HFFc6 (cell line): ENCODE measurements at regions not wholly inside any gene's neighbourhood (a gene's known extent, or its start where the extent isn't known, plus 50 kb on each side); places are given as distances from the start of the nearest gene placed in this dataset.

Experiments used
- DNase-seq: peaks from one replicate; pipeline ENCODE4 v3.0.0-alpha.2; 2018
- H3K27ac Mint-ChIP-seq: 2 replicates; pipeline ENCODE4 v1.8.0; 2020; ENCODE audit warnings: mild to moderate bottlenecking, mixed read lengths
- H3K27me3 Mint-ChIP-seq: 2 replicates; pipeline ENCODE4 v1.8.0; 2021; ENCODE audit warnings: mild to moderate bottlenecking, moderate library complexity, mixed read lengths; ENCODE audit not compliant: insufficient read depth
- H3K36me3 Mint-ChIP-seq: 2 replicates; pipeline ENCODE4 v1.8.0; 2021; ENCODE audit warnings: low read depth, mixed read lengths
- H3K4me1 Mint-ChIP-seq: 2 replicates; pipeline ENCODE4 v1.8.0; 2020; ENCODE audit warnings: low read depth, mixed read lengths
- H3K4me3 Mint-ChIP-seq: 2 replicates; pipeline ENCODE4 v1.8.0; 2020; ENCODE audit warnings: mild to moderate bottlenecking, moderate library complexity, mixed read lengths
- H3K9me3 Mint-ChIP-seq: 2 replicates; pipeline ENCODE4 v1.8.0; 2020; ENCODE audit warnings: mild to moderate bottlenecking, mixed read lengths
- TF ChIP-seq, protein P1 (sequence below): fragments of 200-600 bp; sonication (generic); IDR thresholded peaks from 2 replicates; pipeline ENCODE4 v1.5.0; 2021; ENCODE audit warnings: antibody characterized with exemption, mild to moderate bottlenecking

- Mint-ChIP-seq H3K4me1 (peaks cover 25% of the 10 kb centered on the region), H3K36me3 (no peaks in the 10 kb centered on the region), H3K9me3 (no peaks in the 10 kb centered on the region), H3K27me3 (peaks cover 1% of the 10 kb centered on the region; the same call in 1 of the 2 replicates), H3K27ac (no peak overlapping the region), H3K4me3 (no peak overlapping the region)
- TF ChIP-seq, protein P1, sequence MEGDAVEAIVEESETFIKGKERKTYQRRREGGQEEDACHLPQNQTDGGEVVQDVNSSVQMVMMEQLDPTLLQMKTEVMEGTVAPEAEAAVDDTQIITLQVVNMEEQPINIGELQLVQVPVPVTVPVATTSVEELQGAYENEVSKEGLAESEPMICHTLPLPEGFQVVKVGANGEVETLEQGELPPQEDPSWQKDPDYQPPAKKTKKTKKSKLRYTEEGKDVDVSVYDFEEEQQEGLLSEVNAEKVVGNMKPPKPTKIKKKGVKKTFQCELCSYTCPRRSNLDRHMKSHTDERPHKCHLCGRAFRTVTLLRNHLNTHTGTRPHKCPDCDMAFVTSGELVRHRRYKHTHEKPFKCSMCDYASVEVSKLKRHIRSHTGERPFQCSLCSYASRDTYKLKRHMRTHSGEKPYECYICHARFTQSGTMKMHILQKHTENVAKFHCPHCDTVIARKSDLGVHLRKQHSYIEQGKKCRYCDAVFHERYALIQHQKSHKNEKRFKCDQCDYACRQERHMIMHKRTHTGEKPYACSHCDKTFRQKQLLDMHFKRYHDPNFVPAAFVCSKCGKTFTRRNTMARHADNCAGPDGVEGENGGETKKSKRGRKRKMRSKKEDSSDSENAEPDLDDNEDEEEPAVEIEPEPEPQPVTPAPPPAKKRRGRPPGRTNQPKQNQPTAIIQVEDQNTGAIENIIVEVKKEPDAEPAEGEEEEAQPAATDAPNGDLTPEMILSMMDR, result no peak
- peak; percentile 30 for DNase-seq
Measured at GRCh38 chr2:220445429-220446105, 818.1 kb downstream of the SLC4A3 start.

GRCh38 chr2:220446106-220446712, 818.8 kb downstream of the SLC4A3 start:
- peaks cover 25% of the 10 kb centered on the region for H3K4me1 Mint-ChIP-seq
- H3K9me3 Mint-ChIP-seq, result no peaks in the 10 kb centered on the region
- peaks cover 2% of the 10 kb centered on the region; the same call in 1 of the 2 replicates for H3K27me3 Mint-ChIP-seq
- TF ChIP-seq, protein P1, result no peak
- H3K4me3 Mint-ChIP-seq, result no peak overlapping the region
- DNase-seq, result no peak
- H3K36me3 Mint-ChIP-seq, result no peaks in the 10 kb centered on the region
- no peak overlapping the region for H3K27ac Mint-ChIP-seq

DNA sequence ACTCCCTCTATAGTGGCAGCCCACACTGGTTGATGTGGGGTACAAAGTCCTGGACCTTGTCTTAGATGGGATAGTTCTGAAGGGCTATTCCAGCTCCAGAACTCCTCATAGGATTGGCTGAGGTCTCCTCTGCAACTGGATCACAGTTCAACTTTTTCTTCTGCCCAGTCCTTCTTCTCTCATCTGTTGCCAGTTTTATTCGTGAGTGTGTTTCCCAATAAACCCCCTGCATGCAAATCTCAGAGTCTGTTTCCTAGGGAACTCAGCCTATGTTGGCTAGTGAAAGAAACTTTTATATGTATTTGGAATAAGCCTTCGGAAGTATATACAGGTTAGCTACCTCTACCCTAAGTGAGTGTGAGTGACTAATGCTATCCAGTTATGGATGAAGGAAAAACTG, 823.4 kb downstream of the SLC4A3 start:
- Mint-ChIP-seq H3K4me1 (peaks cover 14% of the 10 kb centered on the region), H3K27me3 (peaks cover 2% of the 10 kb centered on the region; the same call in 1 of the 2 replicates), H3K9me3 (no peaks in the 10 kb centered on the region), H3K4me3 (no peak overlapping the region), H3K36me3 (no peaks in the 10 kb centered on the region), H3K27ac (no peak overlapping the region)
- TF ChIP-seq, protein P1, result no peak
- no peak for DNase-seq

GRCh38 chr2:220451438-220451837, 824.0 kb downstream of the SLC4A3 start:
- H3K36me3 Mint-ChIP-seq, result no peaks in the 10 kb centered on the region
- H3K27me3 Mint-ChIP-seq, result peaks cover 1% of the 10 kb centered on the region; the same call in 1 of the 2 replicates
- H3K27ac Mint-ChIP-seq, result no peak overlapping the region
- no peak overlapping the region for H3K4me3 Mint-ChIP-seq
- DNase-seq, result no peak
- peaks cover 8% of the 10 kb centered on the region; the same call in 1 of the 2 replicates for H3K4me1 Mint-ChIP-seq
- H3K9me3 Mint-ChIP-seq, result no peaks in the 10 kb centered on the region
- TF ChIP-seq, protein P1, result no peak

- no peaks in the 10 kb centered on the region for H3K9me3 Mint-ChIP-seq
- H3K36me3 Mint-ChIP-seq, result no peaks in the 10 kb centered on the region
- H3K4me1 Mint-ChIP-seq, result peaks cover 8% of the 10 kb centered on the region; the same call in 1 of the 2 replicates
- DNase-seq, result no peak
- peaks cover 1% of the 10 kb centered on the region; the same call in 1 of the 2 replicates for H3K27me3 Mint-ChIP-seq
- TF ChIP-seq, protein P1, result no peak
- no peak overlapping the region for H3K27ac Mint-ChIP-seq
- H3K4me3 Mint-ChIP-seq, result no peak overlapping the region
Measured at GRCh38 chr2:220452561-220452960, 825.1 kb downstream of the SLC4A3 start.
